Breast epithelium (tissue), 4 donors: ENCODE measurements at regions not wholly inside any gene's neighbourhood (a gene's known extent, or its start where the extent isn't known, plus 50 kb on each side); places are given as distances from the start of the nearest gene placed in this dataset.

Experiments used
- DNase-seq, 2 donors: peaks; one replicate each; pipeline ENCODE4 v3.0.0-alpha.2; 2019; ENCODE audit warnings: low spot score in 2 of 2
- H3K27ac ChIP-seq, 2 donors: fragments of 200-600 bp; sonication (generic) in 1 of 2; one replicate each; pipeline ENCODE4 v1.5.1; 2016 to 2019; ENCODE audit warnings: mild to moderate bottlenecking in 1 of 2
- H3K27me3 ChIP-seq, 2 donors: fragments of 200-600 bp; sonication (generic) in 1 of 2; one replicate each; pipeline versions ENCODE4 v1.5.1 to v1.6.0; 2017 to 2019; ENCODE audit warnings: control low read depth in 1 of 2, mild to moderate bottlenecking in 1 of 2
- H3K36me3 ChIP-seq: fragments of 200-600 bp; one replicate; pipeline ENCODE4 v1.5.1; 2019
- H3K4me1 ChIP-seq, 2 donors: fragments of 200-600 bp; sonication (generic); one replicate each; pipeline ENCODE4 v1.5.1; 2016 to 2019; ENCODE audit warnings: control low read depth in 1 of 2
- H3K4me3 ChIP-seq, 3 donors: fragments of 200-600 bp; sonication (generic); 1 replicate in 2 of 3; 2 replicates in 1 of 3; pipeline ENCODE4 v1.5.1; 2016 to 2019; ENCODE audit warnings: mild to moderate bottlenecking in 3 of 3, moderate library complexity in 2 of 3
- H3K9me3 ChIP-seq, 2 donors: fragments of 200-600 bp; sonication (generic) in 1 of 2; one replicate each; pipeline ENCODE4 v1.5.1; 2016 to 2019; ENCODE audit warnings: control low read depth in 1 of 2
- CTCF ChIP-seq, 3 donors: fragments of 450-650 bp; IDR thresholded peaks; one replicate each; pipeline ENCODE4 v1.5.1; 2016 to 2017; ENCODE audit warnings: antibody characterized with exemption in 3 of 3, mild to moderate bottlenecking in 3 of 3, moderate library complexity in 3 of 3
- POLR2A ChIP-seq: fragments of 450-650 bp; IDR thresholded peaks from one replicate; pipeline ENCODE4 v1.6.1; 2016; ENCODE audit warnings: antibody characterized with exemption, mild to moderate bottlenecking, moderate library complexity
- POLR2AphosphoS5 ChIP-seq, 3 donors: sonication (generic); formaldehyde crosslinking; IDR thresholded peaks; one replicate each; pipeline ENCODE4 v1.6.1; 2017; ENCODE audit warnings: antibody characterized with exemption in 3 of 3
- intact Hi-C: fragments of 100-400 bp; cut with DNase I; formaldehyde crosslinking; loops from one replicate; pipeline ENCODE4 v1.15.1; 2023; ENCODE audit warnings: low total_unique reads

DNA sequence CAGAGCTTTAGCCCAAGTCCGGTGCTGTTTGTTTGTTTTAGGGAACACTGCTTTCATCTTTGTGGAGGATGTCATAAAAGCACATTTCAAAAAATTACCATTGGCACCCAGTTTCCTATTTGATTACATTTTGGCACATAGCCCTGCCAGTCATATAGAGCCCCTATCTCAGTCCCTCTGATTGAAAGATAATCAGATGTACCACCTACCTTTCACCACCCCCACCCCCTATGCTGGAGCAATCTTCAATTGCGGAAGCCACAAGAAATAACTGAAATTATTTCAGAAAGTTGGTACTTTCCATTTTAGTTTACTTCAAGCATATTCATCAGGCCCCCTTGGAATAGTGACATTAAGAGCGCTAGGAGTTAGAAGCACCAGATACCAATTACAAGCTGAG is 136.7 kb upstream of the RPL34 start:
- no peak overlapping the region for H3K27ac ChIP-seq
- H3K36me3 ChIP-seq, result no peaks in the 10 kb centered on the region
- H3K27me3 ChIP-seq, result no peaks in the 10 kb centered on the region
- no peaks in the 10 kb centered on the region for H3K4me1 ChIP-seq
- intact Hi-C loops, result no loop called here
- no peak overlapping the region for H3K4me3 ChIP-seq
- DNase-seq, result no peak
- H3K9me3 ChIP-seq, result no peaks in the 10 kb centered on the region
- TF ChIP-seq CTCF (IDR thresholded peaks at IDR 0.05), result no peak
- TF ChIP-seq POLR2A, result no peak
- no peak for TF ChIP-seq POLR2AphosphoS5 (IDR thresholded peaks at IDR 0.05)

- Histone ChIP-seq H3K4me1 (no peaks in the 10 kb centered on the region), H3K36me3 (no peaks in the 10 kb centered on the region), H3K4me3 (no peak overlapping the region), H3K27me3 (no peaks in the 10 kb centered on the region), H3K27ac (no peak overlapping the region), H3K9me3 (no peaks in the 10 kb centered on the region)
- intact Hi-C loops, result no loop called here
- TF ChIP-seq CTCF (IDR thresholded peaks at IDR 0.05), result no peak
- no peak for TF ChIP-seq POLR2A
- no peak for TF ChIP-seq POLR2AphosphoS5 (IDR thresholded peaks at IDR 0.05)
- DNase-seq, result no peak
Observed at GRCh38 chr4:108483079-108483478, 137.3 kb upstream of the RPL34 start.

DNA sequence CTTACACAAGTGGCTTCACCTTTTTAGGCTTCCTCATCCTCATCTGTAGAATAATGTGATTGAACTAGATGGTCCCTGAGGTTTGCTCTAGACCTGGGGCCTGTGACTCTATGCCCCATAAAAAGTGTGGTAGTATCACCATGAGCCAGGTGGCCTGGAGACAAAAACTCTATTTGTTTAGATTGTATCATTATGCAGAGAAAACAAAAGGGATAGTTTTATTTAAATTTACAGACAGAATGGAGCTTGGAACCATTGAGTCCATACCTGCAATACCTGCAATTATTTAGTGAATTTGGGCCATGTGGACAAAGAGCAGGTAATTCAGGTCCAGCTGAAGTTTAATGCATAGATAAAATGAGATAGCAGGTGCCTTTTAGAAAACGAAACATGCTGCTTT is 139.5 kb upstream of the RPL34 start:
- intact Hi-C loops, result no loop called here
- Histone ChIP-seq H3K27me3 (no peaks in the 10 kb centered on the region), H3K4me1 (no peaks in the 10 kb centered on the region), H3K36me3 (no peaks in the 10 kb centered on the region), H3K27ac (no peak overlapping the region), H3K4me3 (no peak overlapping the region), H3K9me3 (no peaks in the 10 kb centered on the region)
- no peak for TF ChIP-seq POLR2AphosphoS5 (IDR thresholded peaks at IDR 0.05)
- no peak for TF ChIP-seq CTCF (IDR thresholded peaks at IDR 0.05)
- no peak for TF ChIP-seq POLR2A
- no peak for DNase-seq

- Histone ChIP-seq H3K9me3 (no peaks in the 10 kb centered on the region), H3K27ac (no peak overlapping the region), H3K27me3 (no peaks in the 10 kb centered on the region), H3K36me3 (no peaks in the 10 kb centered on the region), H3K4me3 (no peak overlapping the region), H3K4me1 (no peaks in the 10 kb centered on the region)
- TF ChIP-seq POLR2A (no peak), CTCF (IDR thresholded peaks at IDR 0.05) (no peak), POLR2AphosphoS5 (IDR thresholded peaks at IDR 0.05) (no peak)
- intact Hi-C loops, result no loop called here
- no peak for DNase-seq
Observed at GRCh38 chr4:108477527-108478108, 142.8 kb upstream of the RPL34 start.

DNA sequence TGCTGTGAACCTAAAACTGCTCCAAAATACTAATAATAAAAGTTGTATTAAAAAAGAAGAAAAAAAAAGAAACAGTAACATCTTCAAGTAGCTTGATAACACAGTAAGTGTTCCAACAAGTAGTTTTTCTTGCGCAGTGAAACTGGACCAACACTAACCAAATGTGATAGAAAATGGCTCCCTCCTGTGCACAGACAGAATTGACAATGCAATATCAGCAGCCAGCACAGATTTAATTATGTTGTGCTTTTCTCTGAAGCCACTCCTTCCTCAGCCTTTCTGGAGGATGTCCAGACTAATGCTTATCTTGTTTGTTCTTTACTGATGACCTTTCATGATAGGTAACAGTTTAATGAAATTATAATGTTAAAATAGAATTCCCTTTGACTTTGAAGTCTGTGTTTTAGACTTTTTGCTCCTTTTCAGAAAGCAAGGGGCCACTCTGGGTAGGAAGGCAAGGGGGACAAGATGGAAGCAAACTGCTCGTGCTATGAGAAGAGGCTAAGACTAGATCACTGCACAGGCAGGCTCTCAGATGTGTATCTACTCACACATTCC is 147.1 kb upstream of the RPL34 start:
- Histone ChIP-seq H3K36me3 (no peaks in the 10 kb centered on the region), H3K27ac (no peak overlapping the region), H3K4me3 (no peak overlapping the region), H3K27me3 (no peaks in the 10 kb centered on the region), H3K4me1 (no peaks in the 10 kb centered on the region), H3K9me3 (no peaks in the 10 kb centered on the region)
- no peak for DNase-seq
- intact Hi-C loops, result no loop called here
- TF ChIP-seq POLR2A (no peak), CTCF (IDR thresholded peaks at IDR 0.05) (no peak), POLR2AphosphoS5 (IDR thresholded peaks at IDR 0.05) (no peak)
